Panc1 (cell line): ENCODE measurements at regions not wholly inside any gene's neighbourhood (a gene's known extent, or its start where the extent isn't known, plus 50 kb on each side); places are given as distances from the start of the nearest gene placed in this dataset.

Experiments
- TF ChIP-seq, protein P1 (sequence below): fragments of 450-650 bp; IDR thresholded peaks from 2 replicates; pipeline ENCODE4 v1.5.1; 2017; ENCODE audit warnings: mild to moderate bottlenecking
- TF ChIP-seq, protein P2 (sequence below), 2 experiments: IDR thresholded peaks; 2 replicates each; pipeline ENCODE4 v1.6.1; 2011 to 2012; ENCODE audit warnings: low read depth in 2 of 2, control low read depth in 1 of 2, low read length in 1 of 2, mild to moderate bottlenecking in 1 of 2, moderate library complexity in 1 of 2; ENCODE audit not compliant: insufficient read depth in 1 of 2

DNA sequence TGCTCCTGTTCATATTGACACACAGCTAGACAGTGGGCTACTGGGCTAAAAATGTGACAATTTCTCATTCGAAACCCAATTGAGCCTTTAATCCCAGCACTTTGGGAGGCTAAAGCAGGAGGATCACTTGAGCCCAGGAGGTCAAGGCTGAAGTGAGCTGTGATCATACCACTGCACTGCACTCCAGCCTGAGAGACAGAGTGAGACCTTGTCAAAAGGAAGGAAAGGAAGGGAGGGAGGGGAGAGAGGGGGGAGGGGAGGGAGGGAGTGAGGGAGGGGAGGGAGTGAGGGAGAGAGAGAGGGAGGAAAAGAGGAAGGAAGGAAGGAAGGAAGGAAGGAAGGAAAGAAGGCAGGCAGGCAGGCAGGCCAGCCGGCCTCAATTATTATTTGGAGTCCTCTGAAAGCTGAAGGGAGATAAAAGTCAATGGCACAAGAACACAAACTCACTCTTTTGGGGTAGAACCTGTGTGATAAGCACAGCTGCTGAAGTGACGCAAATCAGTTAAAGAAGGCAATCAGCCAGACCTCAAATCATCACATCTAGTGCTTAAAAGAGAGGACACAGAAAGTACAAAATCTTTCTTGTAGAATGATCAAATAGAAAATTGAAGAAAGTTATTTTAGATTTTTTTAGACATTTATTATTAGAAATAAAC, 98.1 kb downstream of the CCDC71L start:
- TF ChIP-seq, protein P1, sequence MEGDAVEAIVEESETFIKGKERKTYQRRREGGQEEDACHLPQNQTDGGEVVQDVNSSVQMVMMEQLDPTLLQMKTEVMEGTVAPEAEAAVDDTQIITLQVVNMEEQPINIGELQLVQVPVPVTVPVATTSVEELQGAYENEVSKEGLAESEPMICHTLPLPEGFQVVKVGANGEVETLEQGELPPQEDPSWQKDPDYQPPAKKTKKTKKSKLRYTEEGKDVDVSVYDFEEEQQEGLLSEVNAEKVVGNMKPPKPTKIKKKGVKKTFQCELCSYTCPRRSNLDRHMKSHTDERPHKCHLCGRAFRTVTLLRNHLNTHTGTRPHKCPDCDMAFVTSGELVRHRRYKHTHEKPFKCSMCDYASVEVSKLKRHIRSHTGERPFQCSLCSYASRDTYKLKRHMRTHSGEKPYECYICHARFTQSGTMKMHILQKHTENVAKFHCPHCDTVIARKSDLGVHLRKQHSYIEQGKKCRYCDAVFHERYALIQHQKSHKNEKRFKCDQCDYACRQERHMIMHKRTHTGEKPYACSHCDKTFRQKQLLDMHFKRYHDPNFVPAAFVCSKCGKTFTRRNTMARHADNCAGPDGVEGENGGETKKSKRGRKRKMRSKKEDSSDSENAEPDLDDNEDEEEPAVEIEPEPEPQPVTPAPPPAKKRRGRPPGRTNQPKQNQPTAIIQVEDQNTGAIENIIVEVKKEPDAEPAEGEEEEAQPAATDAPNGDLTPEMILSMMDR = no peak
- TF ChIP-seq, protein P2, sequence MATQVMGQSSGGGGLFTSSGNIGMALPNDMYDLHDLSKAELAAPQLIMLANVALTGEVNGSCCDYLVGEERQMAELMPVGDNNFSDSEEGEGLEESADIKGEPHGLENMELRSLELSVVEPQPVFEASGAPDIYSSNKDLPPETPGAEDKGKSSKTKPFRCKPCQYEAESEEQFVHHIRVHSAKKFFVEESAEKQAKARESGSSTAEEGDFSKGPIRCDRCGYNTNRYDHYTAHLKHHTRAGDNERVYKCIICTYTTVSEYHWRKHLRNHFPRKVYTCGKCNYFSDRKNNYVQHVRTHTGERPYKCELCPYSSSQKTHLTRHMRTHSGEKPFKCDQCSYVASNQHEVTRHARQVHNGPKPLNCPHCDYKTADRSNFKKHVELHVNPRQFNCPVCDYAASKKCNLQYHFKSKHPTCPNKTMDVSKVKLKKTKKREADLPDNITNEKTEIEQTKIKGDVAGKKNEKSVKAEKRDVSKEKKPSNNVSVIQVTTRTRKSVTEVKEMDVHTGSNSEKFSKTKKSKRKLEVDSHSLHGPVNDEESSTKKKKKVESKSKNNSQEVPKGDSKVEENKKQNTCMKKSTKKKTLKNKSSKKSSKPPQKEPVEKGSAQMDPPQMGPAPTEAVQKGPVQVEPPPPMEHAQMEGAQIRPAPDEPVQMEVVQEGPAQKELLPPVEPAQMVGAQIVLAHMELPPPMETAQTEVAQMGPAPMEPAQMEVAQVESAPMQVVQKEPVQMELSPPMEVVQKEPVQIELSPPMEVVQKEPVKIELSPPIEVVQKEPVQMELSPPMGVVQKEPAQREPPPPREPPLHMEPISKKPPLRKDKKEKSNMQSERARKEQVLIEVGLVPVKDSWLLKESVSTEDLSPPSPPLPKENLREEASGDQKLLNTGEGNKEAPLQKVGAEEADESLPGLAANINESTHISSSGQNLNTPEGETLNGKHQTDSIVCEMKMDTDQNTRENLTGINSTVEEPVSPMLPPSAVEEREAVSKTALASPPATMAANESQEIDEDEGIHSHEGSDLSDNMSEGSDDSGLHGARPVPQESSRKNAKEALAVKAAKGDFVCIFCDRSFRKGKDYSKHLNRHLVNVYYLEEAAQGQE (IDR thresholded peaks at IDR 0.05; ENCODE audit: insufficient read depth in 1 of 2, low read depth in 2 of 2, low read length in 1 of 2) = no peak
